ENCODE measurements at regions not wholly inside any gene's neighbourhood (a gene's known extent, or its start where the extent isn't known, plus 50 kb on each side); places are given as distances from the start of the nearest gene placed in this dataset.

DNA sequence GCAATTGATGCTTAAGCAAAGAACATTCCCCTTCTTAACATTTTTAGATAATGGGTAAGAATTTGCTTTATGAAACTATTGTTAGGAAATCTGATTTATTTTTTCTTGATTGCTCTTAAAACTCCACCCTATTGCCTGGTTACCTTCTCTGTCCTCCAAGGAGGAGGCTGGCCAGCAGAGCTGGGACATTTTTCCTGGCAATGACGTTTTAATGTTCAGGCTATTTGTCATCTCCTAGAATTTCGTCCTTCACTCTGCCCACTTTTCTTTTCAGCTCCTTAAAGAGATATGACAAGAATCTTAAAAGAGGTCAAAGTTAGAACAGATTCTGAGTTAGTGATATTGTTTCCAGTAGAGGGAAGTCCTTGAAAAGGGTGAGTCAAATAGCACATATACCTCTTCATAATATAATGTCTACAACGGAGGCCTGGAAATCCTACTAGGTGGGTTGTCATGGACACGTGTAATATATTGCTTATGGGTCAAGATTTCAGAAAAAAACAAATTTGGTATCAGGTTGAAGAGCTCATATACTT is 141.0 kb downstream of the CMPK2 start:
- TF ChIP-seq POLR2A (IDR thresholded peaks at IDR 0.05) (no peak), CTCF (IDR thresholded peaks at IDR 0.05 in 4 of 5, conservative IDR thresholded peaks at IDR 0.05 in 1 of 5) (no peak)
- peak in 1 of 2 donors; percentile 50 for ATAC-seq
- H3K36me3 ChIP-seq, result no peaks in the 10 kb centered on the region
- no peaks in the 10 kb centered on the region for H3K27me3 ChIP-seq
- no peaks in the 10 kb centered on the region for H3K4me1 ChIP-seq
- H3K9me3 ChIP-seq, result no peaks in the 10 kb centered on the region
- intact Hi-C loops (cut with DNase I; ENCODE audit: low total_unique reads) (no loop called here), in situ Hi-C loops (cut with MboI; ENCODE audit: low sequenced_read_pairs in 4 of 4) (no loop called here)
- no peak for DNase-seq
- H3K4me3 ChIP-seq, result no peak overlapping the region
- H3K27ac ChIP-seq, result peak overlapping the region in 2 of 4 donors; percentile 15 to 33

DNA sequence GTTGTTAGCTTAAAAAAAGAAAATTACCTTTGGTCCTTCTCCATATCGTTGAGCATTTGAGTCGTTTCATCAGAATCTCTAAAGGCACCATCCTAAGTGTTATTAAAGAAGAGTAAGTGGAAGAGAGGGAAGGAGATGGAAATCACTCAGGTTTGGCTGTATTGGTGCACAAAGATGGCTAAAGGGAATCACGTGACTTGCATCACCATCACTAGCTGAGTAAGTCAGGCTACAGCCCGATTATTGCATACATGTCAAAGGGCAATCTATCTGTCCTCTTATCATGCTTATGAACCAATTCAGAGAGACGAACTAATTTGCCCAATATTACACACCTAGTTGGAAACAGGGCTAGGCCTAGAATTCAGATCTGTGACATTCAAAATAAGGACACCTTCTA is 137.6 kb downstream of the CMPK2 start:
- in situ Hi-C loops (cut with MboI; ENCODE audit: low sequenced_read_pairs in 4 of 4) (no loop called here), intact Hi-C loops (cut with DNase I; ENCODE audit: low total_unique reads) (no loop called here)
- H3K27ac ChIP-seq, result no peak overlapping the region
- DNase-seq (no peak), ATAC-seq (no peak)
- no peaks in the 10 kb centered on the region for H3K4me1 ChIP-seq
- H3K9me3 ChIP-seq, result no peaks in the 10 kb centered on the region
- H3K4me3 ChIP-seq, result no peak overlapping the region
- H3K36me3 ChIP-seq, result no peaks in the 10 kb centered on the region
- TF ChIP-seq POLR2A (IDR thresholded peaks at IDR 0.05), result no peak
- no peak for TF ChIP-seq CTCF (IDR thresholded peaks at IDR 0.05 in 4 of 5, conservative IDR thresholded peaks at IDR 0.05 in 1 of 5)
- H3K27me3 ChIP-seq, result no peaks in the 10 kb centered on the region

- Histone ChIP-seq H3K27ac (no peak overlapping the region), H3K9me3 (no peaks in the 10 kb centered on the region), H3K36me3 (no peaks in the 10 kb centered on the region), H3K4me1 (no peaks in the 10 kb centered on the region), H3K27me3 (no peaks in the 10 kb centered on the region), H3K4me3 (no peak overlapping the region)
- peak; percentile 55 to 86 for ATAC-seq
- TF ChIP-seq CTCF (IDR thresholded peaks at IDR 0.05 in 4 of 5, conservative IDR thresholded peaks at IDR 0.05 in 1 of 5) (no peak), POLR2A (IDR thresholded peaks at IDR 0.05) (no peak)
- intact Hi-C loops (cut with DNase I; ENCODE audit: low total_unique reads) (no loop called here), in situ Hi-C loops (cut with MboI; ENCODE audit: low sequenced_read_pairs in 4 of 4) (no loop called here)
- DNase-seq, result no peak
These were observed 135.7 kb downstream of the CMPK2 start for GRCh38 chr2:6730003-6730402.

- Histone ChIP-seq H3K27ac (no peak overlapping the region), H3K27me3 (no peaks in the 10 kb centered on the region), H3K4me1 (no peaks in the 10 kb centered on the region), H3K36me3 (no peaks in the 10 kb centered on the region), H3K4me3 (no peak overlapping the region), H3K9me3 (no peaks in the 10 kb centered on the region)
- ATAC-seq, result no peak
- intact Hi-C loops (cut with DNase I; ENCODE audit: low total_unique reads), result no loop called here
- DNase-seq, result no peak
- TF ChIP-seq CTCF (IDR thresholded peaks at IDR 0.05 in 4 of 5, conservative IDR thresholded peaks at IDR 0.05 in 1 of 5), result no peak
- in situ Hi-C loops (cut with MboI; ENCODE audit: low sequenced_read_pairs in 4 of 4), result no loop called here
These were observed 134.8 kb downstream of the CMPK2 start for GRCh38 chr2:6730649-6731532.

All from gastrocnemius medialis (tissue), 4 donors.